Stimulated activated CD4-positive, alpha-beta T cell treated with anti-CD3 and anti-CD28 coated beads, Interleukin-1b, Interleukin-23, amount 100 ng/mL, for 24 hours (primary cell): ENCODE measurements at regions not wholly inside any gene's neighbourhood (a gene's known extent, or its start where the extent isn't known, plus 50 kb on each side); places are given as distances from the start of the nearest gene placed in this dataset.

Experiments used
- DNase-seq, 4 experiments: peaks; one replicate each; pipeline ENCODE4 v3.0.0-alpha.2; 2020; ENCODE audit warnings: low read depth in 4 of 4, low spot score in 1 of 4

DNA sequence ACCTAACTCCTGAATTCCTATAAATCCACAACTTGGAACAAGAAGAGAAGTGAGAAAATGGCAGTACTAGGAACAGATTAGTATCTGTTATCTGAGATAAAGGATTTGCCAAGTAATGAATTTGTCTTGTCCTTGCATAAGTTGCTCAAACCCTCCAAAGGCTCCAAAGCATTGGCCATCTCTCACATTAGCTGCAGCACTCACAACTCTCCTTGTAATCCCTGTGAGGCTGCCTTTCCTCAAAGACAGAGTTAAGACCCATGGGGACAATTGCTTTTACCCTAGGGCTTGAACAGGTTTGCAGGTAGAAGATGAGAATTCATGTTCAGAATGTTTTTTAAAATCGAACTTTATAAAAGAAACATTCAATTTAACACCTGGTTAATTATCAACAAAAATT is 1702.2 kb downstream of the EFNB2 start:
- no peak for DNase-seq

DNA sequence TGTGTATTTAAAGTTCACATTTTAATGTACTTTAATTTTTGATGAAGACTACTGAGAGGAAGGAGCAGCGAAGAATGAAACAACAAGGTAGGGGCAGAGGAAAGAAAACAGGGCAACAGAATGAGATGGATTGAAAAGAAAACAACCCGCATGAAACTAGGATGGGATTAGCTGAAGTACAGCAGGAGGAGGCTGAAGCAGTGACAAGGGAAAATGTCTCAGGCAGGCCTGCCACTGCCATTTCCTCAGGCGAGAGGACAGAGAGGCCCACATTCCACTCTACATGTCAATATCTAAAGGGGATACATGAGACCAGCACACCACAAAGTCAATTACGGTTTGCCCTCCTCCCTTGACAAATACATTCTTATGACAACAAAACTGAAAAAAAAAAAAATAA is 1703.2 kb downstream of the EFNB2 start:
- no peak for DNase-seq

DNA sequence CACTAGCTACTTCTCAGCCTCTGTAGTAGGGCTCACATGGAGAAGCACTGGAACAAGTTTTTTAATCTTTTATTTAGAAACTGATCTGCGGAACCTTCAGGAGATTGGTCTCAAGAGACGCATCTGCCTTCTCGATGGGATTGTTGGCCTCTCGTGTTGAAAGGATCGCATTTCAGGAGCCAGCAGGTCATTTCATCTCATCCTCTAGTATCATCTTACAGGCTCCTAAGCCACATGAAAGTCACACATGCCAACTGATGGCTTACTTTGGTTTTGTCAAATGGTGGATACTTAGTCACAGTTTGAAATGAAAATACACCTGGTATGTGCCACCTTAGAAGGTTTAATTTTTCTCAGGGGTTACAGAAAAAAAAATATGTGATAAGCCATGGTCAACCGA is 1703.6 kb downstream of the EFNB2 start:
- DNase-seq = no peak

DNA sequence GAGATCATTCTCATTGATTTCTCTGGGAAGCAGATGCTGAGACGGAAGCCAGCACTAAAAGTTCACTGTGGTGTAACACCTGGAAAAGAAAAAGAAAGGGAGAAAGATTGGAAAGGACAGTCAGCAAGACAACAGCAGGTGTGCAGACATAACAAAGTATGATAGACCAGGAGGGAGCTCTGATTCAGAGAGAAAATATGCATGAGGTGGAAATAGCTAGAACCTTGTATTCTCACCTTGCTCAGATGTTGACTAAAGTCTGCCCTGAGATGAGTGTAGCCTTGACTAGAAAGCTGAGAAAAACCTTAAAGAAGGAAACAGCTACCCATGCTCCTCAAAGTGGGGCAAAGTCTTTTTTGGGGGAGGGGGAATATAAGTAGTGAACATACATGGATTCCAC is 1711.8 kb downstream of the EFNB2 start:
- DNase-seq = no peak

DNA sequence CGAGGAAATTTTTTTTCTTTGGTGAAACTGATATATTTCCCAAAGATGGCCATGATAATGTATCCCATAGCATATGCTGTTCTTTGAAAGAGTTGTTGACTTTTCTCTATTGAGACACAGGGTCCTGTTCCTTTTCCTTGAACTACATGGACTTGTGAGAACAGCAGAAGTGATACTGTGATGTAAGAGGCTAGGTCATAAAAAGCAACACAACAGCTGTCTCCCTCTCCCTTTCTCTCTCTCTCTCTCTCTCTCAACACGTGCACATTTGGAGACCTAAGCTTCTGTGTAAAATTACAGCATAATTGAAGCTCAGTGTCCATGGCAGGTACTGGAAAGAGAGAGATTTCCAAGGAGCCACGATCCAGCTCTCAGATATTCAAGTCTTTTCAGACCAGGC is 1712.4 kb downstream of the EFNB2 start:
- no peak for DNase-seq

DNA sequence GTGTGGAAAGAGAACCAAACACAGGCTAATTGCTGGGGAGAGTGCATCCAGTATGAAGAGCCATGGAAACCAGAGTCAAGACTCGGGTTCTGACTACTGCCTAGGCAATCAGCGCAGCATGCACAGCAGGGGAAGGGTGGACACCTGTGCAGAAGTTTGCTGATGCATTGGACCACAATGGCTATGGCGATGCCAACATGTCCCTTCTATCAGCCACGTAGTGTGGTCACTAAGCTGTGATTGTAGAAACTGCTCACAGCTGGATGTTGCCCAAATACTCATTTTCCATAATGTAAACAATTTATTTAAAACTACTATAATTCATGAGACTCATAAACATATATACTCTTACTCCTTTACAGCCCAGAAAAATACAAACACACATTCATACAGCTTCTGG is 1718.2 kb downstream of the EFNB2 start:
- no peak for DNase-seq

DNA sequence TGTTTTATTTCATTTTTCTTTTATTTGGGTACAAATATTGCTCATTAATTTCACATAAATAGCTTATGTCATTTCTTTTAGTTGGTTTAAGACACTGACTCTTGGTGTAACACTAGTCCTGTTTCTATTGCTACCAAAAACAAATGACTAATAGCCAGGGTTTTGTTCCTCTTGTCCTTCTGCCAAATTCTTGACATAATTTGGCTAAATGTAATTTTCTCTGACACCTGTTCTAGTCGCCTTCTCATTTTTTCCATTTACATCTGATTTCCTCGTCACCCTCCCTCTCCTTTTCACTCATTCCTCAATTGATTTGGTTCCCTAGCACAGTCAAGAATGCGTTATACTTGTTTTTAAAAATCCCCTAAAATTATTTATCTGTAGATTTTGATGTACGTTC is 1718.7 kb downstream of the EFNB2 start:
- DNase-seq = no peak

DNA sequence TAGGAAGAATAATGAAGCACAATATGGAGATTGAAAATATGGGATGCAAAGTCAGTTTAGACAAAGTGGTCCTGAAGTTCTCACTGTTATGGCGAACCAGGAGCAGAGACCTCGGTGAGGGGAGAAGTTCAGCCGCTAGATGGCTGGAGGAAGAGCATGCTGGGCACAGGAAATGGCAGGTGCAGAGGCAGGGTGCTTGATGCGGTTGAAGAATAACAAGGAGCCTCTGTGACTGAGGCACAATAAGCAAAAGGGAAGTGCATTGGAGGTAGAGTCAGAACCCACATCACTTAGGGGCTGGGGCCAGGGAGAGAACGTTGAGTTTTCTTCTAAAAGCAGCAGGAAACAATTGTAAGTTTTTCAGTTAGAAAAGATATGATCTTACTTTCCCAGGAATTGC is 1725.2 kb downstream of the EFNB2 start:
- DNase-seq = no peak

DNA sequence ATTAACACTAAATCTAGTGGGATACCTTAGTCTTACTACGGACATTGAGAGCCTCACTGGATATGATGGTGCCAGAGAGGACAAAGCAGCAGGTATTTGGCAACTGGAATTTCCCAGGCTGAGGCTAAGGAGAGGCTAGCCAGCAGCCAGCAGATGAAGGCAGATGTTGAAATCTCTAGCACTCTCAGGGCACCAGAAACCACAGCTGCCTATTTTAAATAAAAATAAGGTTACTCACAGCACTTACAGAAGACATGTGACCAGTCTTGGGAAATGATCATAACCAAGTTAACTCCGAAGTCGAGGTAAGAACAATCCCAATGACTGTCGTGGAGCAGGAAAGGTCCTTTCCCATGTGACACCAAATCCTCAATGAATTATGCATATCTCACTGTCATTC is 1726.0 kb downstream of the EFNB2 start:
- DNase-seq = no peak

DNA sequence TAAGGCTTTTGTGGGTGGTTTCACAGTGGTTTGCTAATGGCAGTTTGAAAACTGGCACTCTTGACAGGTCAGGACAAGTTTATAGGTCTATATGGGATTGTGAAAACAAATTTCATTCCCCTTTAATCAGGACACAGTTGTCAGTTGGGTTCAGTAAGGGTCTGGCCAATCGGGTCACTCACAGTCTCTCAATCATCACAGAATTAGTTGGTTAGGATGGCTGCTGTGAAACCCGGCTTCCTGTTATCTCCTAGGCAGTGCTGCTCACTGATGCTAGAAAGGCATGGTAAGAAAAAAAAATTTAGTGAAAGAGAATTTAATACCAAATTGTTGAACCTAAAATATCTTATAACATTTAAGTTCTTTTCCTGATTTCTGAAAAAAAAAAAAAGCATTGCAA is 1730.1 kb downstream of the EFNB2 start:
- DNase-seq = no peak

DNA sequence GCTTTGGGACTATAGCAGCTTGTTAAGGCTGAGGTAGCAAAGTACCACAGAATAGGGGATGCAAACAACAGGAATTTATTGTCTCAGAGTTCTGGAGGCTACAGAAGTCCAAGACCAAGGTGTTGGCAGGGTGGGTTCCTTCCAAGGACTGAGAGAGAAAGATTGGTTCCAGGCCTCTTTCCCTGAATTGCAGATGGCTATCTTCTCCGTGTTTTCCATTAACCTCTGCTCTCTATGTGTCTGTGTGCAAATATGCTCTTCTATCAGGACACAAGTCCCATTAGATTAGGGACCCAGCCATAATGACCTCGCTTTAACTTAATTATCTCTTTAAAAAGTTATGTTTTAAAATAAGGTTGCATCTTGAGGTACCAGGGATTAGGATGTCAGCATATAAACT is 1732.9 kb upstream of the SLC10A2 start:
- no peak for DNase-seq

DNA sequence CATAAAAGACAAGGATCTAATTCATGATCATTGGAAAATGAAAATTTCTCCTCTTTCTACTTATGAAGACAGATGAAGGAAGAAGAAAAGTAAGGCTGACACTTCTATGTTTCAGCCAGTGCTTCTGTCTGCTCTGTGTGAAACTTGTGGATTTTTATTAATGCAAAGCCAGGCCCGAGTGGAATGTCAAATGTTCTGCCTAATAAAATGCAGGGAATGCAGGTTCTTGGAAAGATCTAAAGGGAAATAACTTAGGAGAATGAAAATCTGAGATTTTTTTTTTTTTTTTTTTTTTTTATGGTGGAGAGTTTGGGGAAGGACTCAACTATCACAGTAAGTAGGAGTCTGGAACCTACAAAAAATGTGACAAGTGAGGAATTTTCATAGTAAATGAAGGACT is 1732.3 kb upstream of the SLC10A2 start:
- DNase-seq = no peak

DNA sequence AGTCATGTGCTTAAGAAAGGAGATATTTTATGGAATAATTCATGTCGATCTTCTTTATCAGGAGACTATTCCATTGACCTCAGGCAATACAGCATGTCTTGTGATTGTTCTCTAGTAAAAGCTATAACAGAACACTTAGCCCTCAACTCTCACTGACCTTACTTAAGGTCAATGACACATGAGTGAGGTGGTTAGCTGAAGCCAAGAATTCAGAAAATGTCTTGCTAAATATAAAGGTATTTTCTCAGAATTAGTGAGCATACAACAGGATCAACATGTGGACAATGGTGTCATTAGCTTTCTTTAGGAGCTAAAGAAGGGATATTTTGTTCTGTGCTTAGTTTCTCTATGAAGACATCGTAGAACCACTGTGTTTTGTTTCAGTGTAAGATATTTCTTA is 1730.4 kb upstream of the SLC10A2 start:
- DNase-seq = no peak

DNA sequence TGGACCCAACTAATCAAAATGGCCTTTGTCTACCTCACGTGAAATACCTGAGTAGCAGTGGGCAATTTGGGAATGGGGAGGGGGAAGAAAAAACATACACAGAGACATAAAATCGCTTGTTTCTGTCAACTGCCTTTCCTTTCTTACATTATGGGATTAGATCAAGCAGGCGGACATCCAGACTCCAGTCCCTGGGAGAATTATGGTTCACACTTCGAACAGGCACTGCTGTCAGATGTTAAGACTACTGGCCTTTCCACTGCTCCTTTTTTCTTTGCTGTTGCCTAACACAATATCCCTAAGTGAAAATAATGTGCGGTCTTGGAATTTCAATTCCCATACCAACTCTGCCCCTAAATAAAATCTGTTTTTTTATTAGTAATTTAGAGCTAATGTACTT is 1719.7 kb upstream of the SLC10A2 start:
- no peak for DNase-seq

DNA sequence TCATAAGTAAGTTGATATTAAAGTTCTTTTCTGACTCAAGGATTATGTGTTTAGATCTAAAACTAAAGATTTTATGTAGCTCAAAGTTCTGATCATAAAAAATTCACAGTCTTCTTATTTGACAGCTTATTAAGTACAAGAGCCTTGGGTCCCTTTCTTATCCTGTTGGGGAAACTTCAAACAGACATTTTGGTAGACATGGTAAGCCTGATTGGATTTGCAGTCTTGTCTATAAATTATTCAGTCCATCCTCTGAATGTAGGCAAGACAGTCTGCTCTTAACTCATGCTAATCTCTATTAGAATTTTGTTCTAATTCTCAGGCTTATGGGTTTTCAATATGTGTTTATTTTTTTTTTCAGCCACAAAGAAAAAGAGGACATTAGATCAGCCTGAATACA is 1718.7 kb upstream of the SLC10A2 start:
- DNase-seq = no peak

DNA sequence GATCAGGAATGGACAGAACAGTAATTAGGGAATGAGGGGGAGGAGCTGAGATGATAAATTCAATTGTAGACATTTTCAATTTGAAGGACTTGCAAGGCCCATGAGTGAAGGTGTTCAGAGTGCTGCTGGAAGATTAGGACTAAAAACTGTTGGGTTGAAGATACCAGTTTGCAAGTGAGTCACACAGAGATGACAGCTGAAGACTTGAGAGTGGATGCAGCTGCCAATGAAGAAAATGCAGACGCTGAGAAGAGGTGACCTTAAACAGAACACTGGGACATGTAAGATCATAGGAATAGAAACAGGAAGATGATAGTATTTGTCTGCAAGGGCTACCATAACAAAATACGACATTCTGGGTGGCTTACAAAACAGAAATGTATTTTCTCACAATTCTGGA is 1716.5 kb upstream of the SLC10A2 start:
- DNase-seq = no peak

DNA sequence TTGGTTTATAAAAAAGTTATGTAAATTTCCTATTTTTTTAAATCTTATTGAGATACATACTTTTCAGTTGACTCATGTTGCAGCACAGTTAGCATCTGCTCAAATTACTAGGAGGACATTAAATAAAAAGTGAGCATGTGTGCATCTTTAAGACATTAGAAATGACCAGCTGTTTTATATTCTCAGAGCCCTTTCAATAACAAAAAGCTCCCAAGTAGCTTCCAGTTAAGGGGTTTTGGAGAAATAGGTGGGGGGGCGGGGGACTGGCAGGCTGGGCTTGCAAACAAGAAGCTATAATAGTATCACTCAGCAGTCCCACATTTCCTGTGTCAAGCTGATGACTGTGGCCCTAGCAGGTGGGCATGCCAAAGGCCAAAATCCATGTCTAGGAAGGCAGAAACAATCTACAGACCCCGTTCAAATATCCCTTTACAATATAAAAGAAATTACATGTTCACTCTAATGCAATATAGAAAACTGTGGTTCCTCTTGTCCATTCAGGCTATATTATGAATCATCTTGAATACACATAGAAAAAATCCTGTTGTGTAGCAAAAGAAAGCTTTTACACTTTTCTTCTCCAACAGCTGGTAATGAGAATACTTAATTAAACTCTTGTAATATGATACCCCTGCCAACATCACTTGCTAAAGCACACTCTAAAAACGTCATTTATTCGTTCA is 1713.2 kb upstream of the SLC10A2 start:
- DNase-seq = no peak

DNA sequence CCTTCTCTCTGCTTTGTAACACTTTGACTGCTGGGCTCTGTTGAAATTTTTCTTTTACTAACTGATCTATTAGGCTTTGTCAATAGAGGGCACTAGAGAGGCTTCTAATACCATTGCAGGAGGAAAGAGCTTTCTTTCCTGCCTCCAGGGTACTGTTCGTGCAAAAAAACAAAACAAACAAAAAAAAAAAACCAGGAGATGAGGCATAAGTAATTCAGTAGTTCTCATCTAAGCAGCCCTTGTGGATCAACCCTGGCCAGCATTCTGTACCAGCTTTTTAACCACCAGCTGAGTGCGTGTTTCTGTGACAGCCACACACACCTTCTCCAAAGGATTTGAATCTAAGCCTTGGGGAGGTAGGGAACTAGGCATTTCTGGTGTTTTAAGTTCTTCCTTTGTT is 1707.6 kb upstream of the SLC10A2 start:
- DNase-seq = no peak

DNA sequence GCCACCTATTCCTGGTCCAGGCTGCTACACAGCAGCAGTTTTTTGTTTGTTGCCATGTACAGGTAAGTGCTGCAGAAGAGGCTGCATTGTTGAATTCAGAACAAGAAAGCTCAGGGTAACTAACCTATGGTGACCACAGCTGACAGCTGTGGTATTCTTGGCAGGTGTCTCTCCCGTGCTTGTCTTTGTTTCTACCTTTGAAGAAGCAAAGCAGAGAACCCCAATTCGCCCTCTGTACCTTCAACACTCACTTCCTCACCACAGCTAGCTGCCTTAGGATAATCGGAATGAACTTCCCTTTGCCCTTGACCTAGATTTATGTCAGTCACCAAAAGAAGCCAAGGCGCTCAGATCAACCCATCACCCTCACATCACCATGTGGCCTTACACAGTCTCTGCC is 1703.3 kb upstream of the SLC10A2 start:
- DNase-seq = no peak

DNA sequence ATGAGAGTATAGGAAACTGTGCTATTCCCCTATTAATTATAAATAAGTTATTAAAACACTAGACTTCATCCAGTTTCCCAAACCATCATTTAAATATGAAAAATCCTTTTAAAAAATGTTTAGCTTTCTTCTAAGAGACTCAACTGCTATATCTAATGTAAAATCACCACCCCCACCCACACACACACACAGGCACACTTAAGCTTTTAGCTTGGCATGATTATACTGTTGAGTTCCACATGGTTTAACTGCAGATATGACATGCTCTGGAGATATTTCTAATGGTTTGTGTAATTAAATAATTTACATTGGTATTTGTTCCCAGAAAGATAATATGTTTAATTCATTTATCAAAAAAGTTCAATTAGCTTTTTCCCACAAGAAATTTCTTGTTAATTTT is 1700.1 kb upstream of the SLC10A2 start:
- no peak for DNase-seq

DNA sequence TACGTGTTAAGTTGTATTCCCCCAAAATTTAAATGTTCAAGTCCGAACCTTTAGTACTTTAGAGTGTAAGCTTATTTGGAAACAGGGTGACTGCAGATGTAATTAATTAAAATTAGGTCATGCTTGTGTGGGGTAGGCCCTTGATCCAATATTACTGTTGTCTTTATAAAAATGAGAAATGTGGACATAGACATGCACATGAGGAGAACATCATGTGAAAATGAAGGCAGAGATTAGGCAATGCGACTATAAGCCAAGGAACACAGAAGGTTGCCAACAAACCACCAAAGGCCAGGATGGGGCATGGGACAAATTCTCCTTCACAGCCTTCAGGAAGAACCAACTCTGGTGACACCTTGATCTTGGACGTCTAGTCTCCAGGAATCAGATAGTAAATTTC is 1698.4 kb upstream of the SLC10A2 start:
- DNase-seq = no peak

DNA sequence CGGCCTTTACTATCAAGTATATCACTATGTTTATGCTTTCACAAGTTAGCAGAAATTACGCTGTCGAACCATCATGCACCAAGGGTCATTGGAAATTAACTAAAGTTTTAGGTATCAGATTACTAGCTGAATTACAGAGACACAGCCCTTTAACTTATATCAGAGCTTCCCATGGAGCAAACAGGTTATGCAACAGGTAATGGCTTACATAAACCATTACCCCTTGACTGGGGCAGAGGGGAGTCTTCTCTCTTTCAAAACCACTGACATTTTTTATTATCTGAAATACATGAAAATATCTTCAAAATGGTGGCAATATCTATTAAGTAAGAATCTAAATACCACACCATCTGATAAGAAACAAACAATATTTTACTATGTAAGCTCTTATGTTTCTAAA is 1692.9 kb upstream of the SLC10A2 start:
- no peak for DNase-seq

DNA sequence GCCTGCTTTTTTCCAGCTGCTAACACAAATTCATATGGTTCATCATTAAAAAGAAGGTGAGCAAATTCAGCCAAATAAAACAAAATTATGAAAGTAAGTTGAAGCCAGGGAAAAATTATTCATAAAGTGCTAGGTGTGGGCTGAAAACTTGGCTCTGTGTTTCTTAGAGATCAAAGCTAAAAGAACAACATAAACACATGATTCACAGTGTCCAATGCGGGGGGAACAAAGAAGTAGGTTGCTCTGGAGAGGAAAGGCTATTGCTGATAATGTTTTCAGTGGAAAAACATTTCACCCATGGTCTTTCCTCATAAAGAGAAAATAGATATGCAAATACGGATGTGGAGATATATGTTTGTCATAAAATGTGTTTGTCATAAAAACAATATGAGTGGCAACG is 1691.5 kb upstream of the SLC10A2 start:
- no peak for DNase-seq

DNA sequence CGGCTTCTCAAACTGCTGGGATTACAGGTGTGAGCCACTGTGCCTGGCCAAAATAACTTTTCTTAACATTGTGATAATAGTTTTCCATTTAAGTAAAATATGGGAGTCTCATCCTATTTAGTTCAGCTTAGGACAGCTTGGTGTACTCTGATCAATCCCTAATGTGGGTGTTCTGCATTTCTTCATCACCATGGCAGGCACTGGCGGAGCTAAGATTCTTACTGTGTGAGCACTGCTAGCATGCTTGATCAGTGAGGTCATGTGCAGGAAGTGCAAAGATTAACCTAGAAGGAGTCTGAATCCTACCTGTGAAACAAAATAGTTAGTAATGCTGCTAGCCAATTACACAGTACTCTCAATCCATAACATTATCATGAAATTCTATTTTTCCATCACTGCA is 1684.2 kb upstream of the SLC10A2 start:
- no peak for DNase-seq
